Non-pigmented ciliary epithelial cell (primary cell): ENCODE measurements at regions not wholly inside any gene's neighbourhood (a gene's known extent, or its start where the extent isn't known, plus 50 kb on each side); places are given as distances from the start of the nearest gene placed in this dataset.
A peak's percentile ranks its signal among the peaks of the same experiment; 100 is the strongest.

Experiments used
- DNase-seq: peaks from one replicate; pipeline ENCODE4 v3.0.0-alpha.2; 2010; ENCODE audit warnings: low read depth

GRCh38 chr14:53462931-53463778, 310.0 kb upstream of the DDHD1 start:
- DNase-seq = no peak

- no peak for DNase-seq
Measured at GRCh38 chr14:53461858-53462257, 308.7 kb upstream of the DDHD1 start.

- no peak for DNase-seq
Measured at GRCh38 chr14:53460544-53460943, 307.4 kb upstream of the DDHD1 start.

- peak; percentile 45 for DNase-seq
Measured at GRCh38 chr14:53458368-53458814, 305.3 kb upstream of the DDHD1 start.

GRCh38 chr14:53456931-53457330, 303.8 kb upstream of the DDHD1 start:
- no peak for DNase-seq

GRCh38 chr14:53452005-53452673, 299.0 kb upstream of the DDHD1 start:
- DNase-seq = no peak

GRCh38 chr14:53450871-53451270, 297.7 kb upstream of the DDHD1 start:
- DNase-seq = no peak

GRCh38 chr14:53448682-53449081, 295.6 kb upstream of the DDHD1 start:
- DNase-seq = no peak

- DNase-seq = no peak
Measured at GRCh38 chr14:53444677-53445312, 291.7 kb upstream of the DDHD1 start.

GRCh38 chr14:53441789-53442188, 288.7 kb upstream of the DDHD1 start:
- DNase-seq = no peak

GRCh38 chr14:53437858-53438257, 284.7 kb upstream of the DDHD1 start:
- no peak for DNase-seq

GRCh38 chr14:53432378-53432802, 279.3 kb upstream of the DDHD1 start:
- DNase-seq = no peak

GRCh38 chr14:53430870-53431269, 277.7 kb upstream of the DDHD1 start:
- DNase-seq = peak; percentile 17

GRCh38 chr14:53412819-53413675, 259.9 kb upstream of the DDHD1 start:
- no peak for DNase-seq

GRCh38 chr14:53411125-53411524, 258.0 kb upstream of the DDHD1 start:
- peak; percentile 64 for DNase-seq

GRCh38 chr14:53409969-53410368, 256.8 kb upstream of the DDHD1 start:
- no peak for DNase-seq

- no peak for DNase-seq
Measured at GRCh38 chr14:53409289-53409688, 256.2 kb upstream of the DDHD1 start.

- no peak for DNase-seq
Measured at GRCh38 chr14:53408175-53408879, 255.2 kb upstream of the DDHD1 start.

- no peak for DNase-seq
Measured at GRCh38 chr14:53406519-53406918, 253.4 kb upstream of the DDHD1 start.

GRCh38 chr14:53401646-53402045, 248.5 kb upstream of the DDHD1 start:
- no peak for DNase-seq

GRCh38 chr14:53399057-53399456, 245.9 kb upstream of the DDHD1 start:
- DNase-seq = no peak
